ENCODE measurements at regions not wholly inside any gene's neighbourhood (a gene's known extent, or its start where the extent isn't known, plus 50 kb on each side); places are given as distances from the start of the nearest gene placed in this dataset.
"Not testable (repeated sequence)": the region's sequence is repeated elsewhere in the genome, so short reads cannot be mapped to it uniquely, and the experiment has no call there.

- H3K27me3 ChIP-seq (ENCODE audit: control insufficient read depth, insufficient read depth, low read length); H3K36me3 ChIP-seq (ENCODE audit: control insufficient read depth, insufficient read depth, low read length); CTCF ChIA-PET; H3K4me3 ChIP-seq (ENCODE audit: low read depth, low read length); POLR2A ChIA-PET; DNase-seq (ENCODE audit: low read depth): not testable (repeated sequence)
Measured at GRCh38 chr12:131207841-131208240, 254.1 kb downstream of the ADGRD1 start.

- no peaks in the 10 kb centered on the region for H3K36me3 ChIP-seq (ENCODE audit: control insufficient read depth, insufficient read depth, low read length)
- no peak for TF ChIP-seq CTCF (IDR thresholded peaks at IDR 0.05; ENCODE audit: insufficient read depth, low read depth, low read length)
- no peak for DNase-seq (ENCODE audit: low read depth)
- POLR2A ChIA-PET: no interaction called here
- no peak overlapping the region for H3K4me3 ChIP-seq (ENCODE audit: low read depth, low read length)
- H3K27me3 ChIP-seq (ENCODE audit: control insufficient read depth, insufficient read depth, low read length): no peaks in the 10 kb centered on the region
- CTCF ChIA-PET: no interaction called here
Measured at GRCh38 chr12:131208425-131208824, 254.7 kb downstream of the ADGRD1 start.

GRCh38 chr12:131209082-131210070 lies 255.7 kb downstream of the ADGRD1 start:
- H3K36me3 ChIP-seq (ENCODE audit: control insufficient read depth, insufficient read depth, low read length): no peaks in the 10 kb centered on the region
- ChIA-PET POLR2A (no interaction called here), CTCF (no interaction called here)
- no peak for TF ChIP-seq CTCF (IDR thresholded peaks at IDR 0.05; ENCODE audit: insufficient read depth, low read depth, low read length)
- H3K4me3 ChIP-seq (ENCODE audit: low read depth, low read length): no peak overlapping the region
- DNase-seq (ENCODE audit: low read depth): no peak
- H3K27me3 ChIP-seq (ENCODE audit: control insufficient read depth, insufficient read depth, low read length): no peaks in the 10 kb centered on the region

DNA sequence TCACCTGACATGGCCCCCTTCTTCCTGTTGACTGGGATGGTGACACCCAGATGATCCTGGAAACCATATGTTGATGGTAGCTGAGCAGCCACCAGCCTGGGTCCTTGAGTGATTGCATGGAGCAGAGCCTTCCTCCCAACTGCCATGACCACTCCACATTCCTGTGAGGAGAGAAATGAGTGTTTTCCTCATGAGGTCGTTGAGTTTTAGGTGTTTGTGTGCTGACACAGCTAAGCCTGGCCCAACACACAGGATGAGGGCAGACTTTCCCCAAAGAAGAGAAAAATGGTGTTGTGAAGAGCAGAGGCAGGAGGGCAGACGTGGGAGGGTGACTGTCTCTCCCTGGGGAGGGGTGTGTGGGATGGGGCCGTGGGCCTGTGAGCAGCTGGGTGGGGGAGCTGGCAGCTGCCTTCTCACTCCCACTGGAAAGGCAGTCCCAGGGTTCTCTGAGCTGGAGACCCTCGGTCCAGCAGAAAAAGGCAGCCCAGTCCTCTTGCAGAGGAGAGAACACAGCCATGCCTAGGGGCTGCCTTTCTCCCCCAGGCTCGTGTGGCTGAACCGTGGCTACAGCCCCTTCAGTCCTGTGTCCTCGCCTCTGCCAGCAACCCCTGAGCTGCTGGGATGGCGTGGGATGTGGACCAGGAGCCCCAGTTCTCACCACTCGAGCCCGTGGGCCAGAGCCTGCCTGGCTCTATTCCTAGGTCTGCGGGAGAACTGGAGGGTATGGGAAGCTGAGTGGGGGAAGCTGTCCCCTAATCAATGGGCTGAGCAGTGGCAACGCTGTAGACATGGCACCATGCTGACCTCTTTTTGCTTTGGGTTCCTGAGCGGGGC lies 257.0 kb downstream of the ADGRD1 start:
- CTCF ChIA-PET: no interaction called here
- no peaks in the 10 kb centered on the region for H3K27me3 ChIP-seq (ENCODE audit: control insufficient read depth, insufficient read depth, low read length)
- POLR2A ChIA-PET: no interaction called here
- H3K36me3 ChIP-seq (ENCODE audit: control insufficient read depth, insufficient read depth, low read length): no peaks in the 10 kb centered on the region
- no peak for DNase-seq (ENCODE audit: low read depth)
- H3K4me3 ChIP-seq (ENCODE audit: low read depth, low read length): no peak overlapping the region
- no peak for TF ChIP-seq CTCF (IDR thresholded peaks at IDR 0.05; ENCODE audit: insufficient read depth, low read depth, low read length)

DNA sequence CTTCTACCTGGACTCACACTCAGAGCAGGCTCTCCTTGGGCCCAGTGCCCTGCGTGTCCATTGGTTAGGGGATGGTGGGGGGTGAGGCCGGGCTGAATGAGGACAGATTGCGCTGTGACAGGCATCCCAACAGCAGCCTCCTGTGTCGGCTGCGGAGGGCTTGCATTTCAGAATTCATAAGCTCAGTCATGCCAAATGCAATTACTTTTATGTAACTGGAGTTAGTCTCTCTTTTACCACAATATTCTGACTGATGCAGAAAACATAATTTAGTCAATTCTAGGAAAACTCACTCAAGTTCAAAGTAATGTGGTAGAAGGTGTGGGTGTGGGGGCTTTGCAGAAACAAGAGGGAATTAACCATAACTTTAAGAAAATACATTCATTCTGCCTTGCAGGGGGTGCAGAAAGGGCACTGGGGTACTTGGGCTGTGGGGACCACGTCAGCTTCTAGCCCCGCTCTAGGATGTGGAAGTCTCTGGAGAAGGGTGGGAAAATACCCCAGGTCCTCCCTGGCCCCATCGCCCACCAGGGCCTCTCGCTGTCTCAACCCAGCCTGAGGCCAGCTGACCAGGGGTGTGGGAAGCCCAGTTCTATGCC lies 257.7 kb downstream of the ADGRD1 start:
- no peaks in the 10 kb centered on the region for H3K27me3 ChIP-seq (ENCODE audit: control insufficient read depth, insufficient read depth, low read length)
- TF ChIP-seq CTCF (IDR thresholded peaks at IDR 0.05; ENCODE audit: insufficient read depth, low read depth, low read length): no peak
- DNase-seq (ENCODE audit: low read depth): no peak
- H3K4me3 ChIP-seq (ENCODE audit: low read depth, low read length): no peak overlapping the region
- CTCF ChIA-PET: no interaction called here
- H3K36me3 ChIP-seq (ENCODE audit: control insufficient read depth, insufficient read depth, low read length): no peaks in the 10 kb centered on the region
- POLR2A ChIA-PET: no interaction called here
